SH-SY5Y (cell line): ENCODE measurements at regions not wholly inside any gene's neighbourhood (a gene's known extent, or its start where the extent isn't known, plus 50 kb on each side); places are given as distances from the start of the nearest gene placed in this dataset.

ENCODE experiments used
- GATA2 ChIP-seq: IDR thresholded peaks from 2 replicates; pipeline ENCODE4 v1.6.1; 2011; ENCODE audit warnings: mild to moderate bottlenecking, low read depth, low read length
- GATA3 ChIP-seq: IDR thresholded peaks from 2 replicates; pipeline ENCODE4 v1.6.1; 2011; ENCODE audit warnings: low read depth, mild to moderate bottlenecking, low read length, moderate library complexity

DNA sequence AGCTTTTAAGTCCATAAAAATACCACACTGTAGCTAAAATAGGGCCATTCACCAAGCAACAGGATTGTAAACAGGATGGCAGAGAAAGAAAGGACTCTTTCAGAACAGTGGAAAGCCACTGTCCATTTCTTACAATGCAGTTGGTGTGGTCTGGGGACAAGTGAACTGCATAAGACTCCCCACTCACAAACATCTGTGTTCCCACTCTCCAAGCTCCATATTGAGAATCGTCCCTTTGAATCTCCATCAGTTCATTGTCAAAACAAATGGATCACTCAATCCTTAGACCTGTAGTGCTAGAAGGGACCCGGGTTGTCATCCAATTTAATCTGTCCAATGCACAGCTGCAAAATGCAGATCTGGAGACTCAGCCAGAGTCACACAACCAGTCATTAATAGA, 347.4 kb upstream of the KLHL29 start:
- no peak for TF ChIP-seq GATA2
- no peak for TF ChIP-seq GATA3
